Lower leg skin (tissue), 3 donors: ENCODE measurements at regions not wholly inside any gene's neighbourhood (a gene's known extent, or its start where the extent isn't known, plus 50 kb on each side); places are given as distances from the start of the nearest gene placed in this dataset.

Experiments used
- CTCF ChIP-seq, 3 donors: fragments of 450-650 bp; IDR thresholded peaks; one replicate each; pipeline ENCODE4 v1.5.1; 2016; ENCODE audit warnings: antibody characterized with exemption in 3 of 3, mild to moderate bottlenecking in 3 of 3, moderate library complexity in 2 of 3
- POLR2A ChIP-seq, 2 donors: fragments of 450-650 bp; IDR thresholded peaks; one replicate each; pipeline ENCODE4 v1.6.1; 2016 to 2017; ENCODE audit warnings: antibody characterized with exemption in 2 of 2, mild to moderate bottlenecking in 1 of 2, moderate library complexity in 1 of 2

GRCh38 chr3:72055436-72055835 lies 270.5 kb upstream of the PROK2 start:
- no peak for TF ChIP-seq CTCF (IDR thresholded peaks at IDR 0.05)
- TF ChIP-seq POLR2A (IDR thresholded peaks at IDR 0.05) = no peak
